ENCODE measurements at regions not wholly inside any gene's neighbourhood (a gene's known extent, or its start where the extent isn't known, plus 50 kb on each side); places are given as distances from the start of the nearest gene placed in this dataset.

DNA sequence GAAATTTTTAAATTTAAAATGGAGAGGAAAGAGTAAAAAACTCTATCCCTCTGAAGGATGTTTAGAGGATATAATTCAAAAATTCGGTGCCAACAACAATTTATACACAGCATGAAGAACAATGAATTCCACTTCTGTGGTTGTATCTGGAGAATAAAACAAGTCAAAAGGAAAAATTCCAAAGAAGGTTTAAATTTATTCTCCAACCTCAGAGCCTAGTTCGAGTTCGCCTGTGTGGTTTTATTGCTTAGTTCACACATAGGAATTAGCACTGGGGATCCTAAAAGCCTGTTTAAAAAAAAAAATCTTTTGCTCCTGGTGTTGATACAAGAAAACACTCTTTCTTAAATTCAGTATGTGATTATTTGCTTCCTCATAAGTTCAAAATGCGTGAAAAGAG lies 79.2 kb downstream of the LLPH start:
- H3K4me3 ChIP-seq (ENCODE audit: low read depth, low read length): no peak overlapping the region
- TF ChIP-seq CTCF (conservative IDR thresholded peaks at IDR 0.05; ENCODE audit: low read depth, low read length): no peak
- DNase-seq (ENCODE audit: low read depth): no peak

- no peak for TF ChIP-seq CTCF (conservative IDR thresholded peaks at IDR 0.05; ENCODE audit: low read depth, low read length)
- H3K4me3 ChIP-seq (ENCODE audit: low read depth, low read length): no peak overlapping the region
- no peak for DNase-seq (ENCODE audit: low read depth)
Measured at GRCh38 chr12:66050610-66051009, 79.9 kb downstream of the LLPH start.

DNA sequence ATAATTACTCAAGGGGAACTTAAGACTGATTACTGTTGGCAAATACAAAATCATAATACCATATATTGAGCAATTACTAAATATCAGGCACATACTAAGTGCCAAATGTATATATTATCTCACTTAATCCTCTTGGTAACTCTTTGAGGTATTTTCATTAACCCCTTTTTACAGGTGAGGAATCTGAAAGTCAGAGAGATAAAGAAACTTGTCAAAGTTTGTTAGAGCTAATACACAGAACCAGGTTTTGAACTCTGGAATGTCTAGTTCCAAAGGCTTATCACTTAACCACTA lies 80.3 kb downstream of the LLPH start:
- no peak for DNase-seq (ENCODE audit: low read depth)
- H3K4me3 ChIP-seq (ENCODE audit: low read depth, low read length): no peak overlapping the region
- no peak for TF ChIP-seq CTCF (conservative IDR thresholded peaks at IDR 0.05; ENCODE audit: low read depth, low read length)

DNA sequence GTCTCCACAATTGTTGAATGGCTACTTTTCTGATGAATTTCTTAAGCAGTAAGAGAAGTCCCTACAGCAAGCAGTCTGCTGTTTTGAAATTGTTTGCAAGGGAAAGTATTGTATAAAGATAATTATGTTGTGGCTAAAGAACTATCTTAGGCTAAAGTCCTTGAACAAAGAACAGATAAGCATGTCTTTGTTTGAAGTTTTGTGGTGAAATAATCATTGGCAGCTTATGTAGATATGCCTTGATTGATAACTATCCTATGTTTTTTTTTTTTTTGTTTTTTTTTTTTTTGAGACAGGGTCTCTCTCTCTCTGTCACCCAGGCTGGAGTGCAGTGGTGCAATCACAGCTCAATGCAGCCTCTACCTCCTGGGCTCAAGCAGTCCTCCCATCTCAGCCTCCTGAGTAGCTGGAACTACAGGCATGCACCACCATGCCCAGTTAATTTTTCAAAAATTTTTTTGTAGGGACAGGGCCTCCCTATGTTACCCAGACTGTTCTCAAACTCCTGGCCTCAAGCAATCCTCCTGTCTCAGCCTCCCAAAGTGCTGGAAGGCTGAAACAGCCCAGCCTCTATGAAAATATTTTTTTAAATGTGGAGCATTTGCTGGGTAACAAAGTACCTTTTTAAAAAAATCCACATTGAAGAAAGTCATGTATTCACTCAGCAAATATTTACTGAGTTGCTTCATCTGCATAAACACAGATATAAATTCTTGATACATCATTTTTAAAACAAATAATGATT lies 80.8 kb downstream of the LLPH start:
- no peak overlapping the region for H3K4me3 ChIP-seq (ENCODE audit: low read depth, low read length)
- DNase-seq (ENCODE audit: low read depth): no peak
- TF ChIP-seq CTCF (conservative IDR thresholded peaks at IDR 0.05; ENCODE audit: low read depth, low read length): no peak

- no peak for TF ChIP-seq CTCF (conservative IDR thresholded peaks at IDR 0.05; ENCODE audit: low read depth, low read length)
- H3K4me3 ChIP-seq (ENCODE audit: low read depth, low read length): no peak overlapping the region
- no peak for DNase-seq (ENCODE audit: low read depth)
Measured at GRCh38 chr12:66048835-66049537, 81.6 kb downstream of the LLPH start.

DNA sequence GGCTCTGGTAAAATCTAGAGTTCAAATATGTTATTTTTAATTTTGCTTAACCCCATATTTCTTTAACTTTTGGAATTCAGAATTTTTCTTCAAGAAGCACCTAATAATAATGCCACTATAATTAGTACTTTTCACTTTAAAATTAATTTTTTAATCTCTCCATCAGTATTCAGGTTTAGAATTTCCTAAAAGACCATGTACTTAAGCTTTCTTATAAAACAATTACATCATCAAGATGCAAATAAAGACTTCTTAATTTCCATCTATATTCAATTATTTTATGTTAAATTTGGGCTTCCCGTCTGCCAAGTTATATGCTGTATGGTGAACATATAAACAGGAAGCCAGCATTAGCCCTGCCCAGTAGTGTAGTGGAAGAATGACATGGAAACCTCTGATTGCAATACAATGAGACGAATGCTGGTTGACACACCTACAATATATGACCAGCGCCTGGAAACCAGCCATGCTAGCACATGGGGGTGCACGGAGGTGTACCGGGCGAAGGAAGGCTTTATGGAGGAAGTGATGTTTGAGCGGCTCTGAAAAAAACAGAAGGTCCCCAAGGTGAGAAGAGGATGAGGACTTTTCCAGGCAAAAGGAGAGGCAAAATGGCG lies 82.2 kb downstream of the LLPH start:
- no peak overlapping the region for H3K4me3 ChIP-seq (ENCODE audit: low read depth, low read length)
- no peak for DNase-seq (ENCODE audit: low read depth)
- TF ChIP-seq CTCF (conservative IDR thresholded peaks at IDR 0.05; ENCODE audit: low read depth, low read length): no peak
